Activated T-cell treated with anti-CD3 and anti-CD28 coated beads for 48 hours (primary cell): ENCODE measurements at regions not wholly inside any gene's neighbourhood (a gene's known extent, or its start where the extent isn't known, plus 50 kb on each side); places are given as distances from the start of the nearest gene placed in this dataset.
A peak's percentile ranks its signal among the peaks of the same experiment; 100 is the strongest.

Experiments
- DNase-seq: peaks from one replicate; pipeline ENCODE4 v3.0.0-alpha.2; 2020; ENCODE audit warnings: low read depth

DNA sequence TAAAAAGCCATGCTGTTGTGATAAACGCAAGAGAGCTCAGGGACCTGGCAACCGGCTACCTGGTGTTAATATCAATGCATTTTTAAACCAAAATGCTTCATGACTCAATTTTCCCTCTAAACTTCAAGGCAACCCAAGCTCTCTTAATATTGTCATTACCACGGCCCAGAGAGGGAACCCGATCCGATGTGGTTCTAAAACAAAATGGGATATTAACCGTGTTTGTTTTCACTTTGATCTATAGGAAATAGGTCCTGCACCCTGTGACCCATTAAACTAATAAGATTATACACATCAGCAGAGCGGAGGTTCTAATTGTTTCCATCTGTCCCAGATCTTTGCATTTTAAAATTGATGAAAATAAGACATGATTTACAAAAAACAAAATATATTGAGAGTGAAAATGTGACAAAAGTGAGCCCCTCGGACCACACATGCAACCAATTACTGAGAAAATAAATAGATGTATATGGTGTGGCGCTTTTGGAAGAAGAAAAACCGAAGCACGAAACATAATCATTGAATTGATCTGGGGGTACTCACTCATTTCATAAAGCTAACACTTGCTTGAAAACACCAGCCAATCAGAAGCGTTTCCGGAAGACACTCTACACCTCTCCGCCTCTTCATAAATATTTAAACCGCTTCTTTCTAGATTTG lies 290.3 kb upstream of the NFE2L3 start:
- DNase-seq: no peak

DNA sequence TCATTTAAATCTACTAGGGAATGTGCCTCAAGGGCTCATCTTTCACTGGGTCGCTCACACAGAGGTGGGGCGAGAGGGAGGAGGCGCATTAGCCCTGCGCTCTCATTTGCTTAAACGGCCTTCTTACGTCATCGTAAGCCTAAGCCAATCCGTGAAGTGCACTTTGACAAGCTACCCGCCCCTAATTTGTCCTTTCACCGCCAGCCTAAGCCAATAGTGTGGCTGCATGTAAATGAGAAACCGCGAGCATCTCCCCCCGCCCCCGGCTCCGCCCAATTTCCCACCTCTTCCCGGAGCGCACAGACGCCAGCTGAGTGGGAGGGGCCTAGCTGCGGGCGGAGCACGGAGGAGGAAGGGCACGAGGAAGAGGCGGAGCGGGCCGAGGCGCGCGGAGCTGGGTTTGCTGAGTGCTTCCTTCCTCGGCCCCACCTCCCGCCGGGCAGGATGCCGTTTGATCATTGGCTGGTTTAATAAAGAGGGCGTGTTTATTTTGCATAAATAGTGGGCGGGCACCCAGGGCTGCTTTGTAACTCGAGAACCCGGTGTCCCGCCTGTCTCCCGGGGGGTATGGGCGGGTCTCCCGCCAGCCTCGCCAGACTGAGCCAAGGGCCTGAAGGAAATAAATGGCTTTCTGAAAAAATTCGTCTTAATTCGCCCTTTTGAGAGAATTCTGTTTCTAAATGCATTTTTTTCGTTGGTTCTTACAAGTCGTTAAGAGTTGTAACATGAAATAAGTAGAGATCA lies 289.6 kb upstream of the NFE2L3 start:
- peak; percentile 94 for DNase-seq

DNA sequence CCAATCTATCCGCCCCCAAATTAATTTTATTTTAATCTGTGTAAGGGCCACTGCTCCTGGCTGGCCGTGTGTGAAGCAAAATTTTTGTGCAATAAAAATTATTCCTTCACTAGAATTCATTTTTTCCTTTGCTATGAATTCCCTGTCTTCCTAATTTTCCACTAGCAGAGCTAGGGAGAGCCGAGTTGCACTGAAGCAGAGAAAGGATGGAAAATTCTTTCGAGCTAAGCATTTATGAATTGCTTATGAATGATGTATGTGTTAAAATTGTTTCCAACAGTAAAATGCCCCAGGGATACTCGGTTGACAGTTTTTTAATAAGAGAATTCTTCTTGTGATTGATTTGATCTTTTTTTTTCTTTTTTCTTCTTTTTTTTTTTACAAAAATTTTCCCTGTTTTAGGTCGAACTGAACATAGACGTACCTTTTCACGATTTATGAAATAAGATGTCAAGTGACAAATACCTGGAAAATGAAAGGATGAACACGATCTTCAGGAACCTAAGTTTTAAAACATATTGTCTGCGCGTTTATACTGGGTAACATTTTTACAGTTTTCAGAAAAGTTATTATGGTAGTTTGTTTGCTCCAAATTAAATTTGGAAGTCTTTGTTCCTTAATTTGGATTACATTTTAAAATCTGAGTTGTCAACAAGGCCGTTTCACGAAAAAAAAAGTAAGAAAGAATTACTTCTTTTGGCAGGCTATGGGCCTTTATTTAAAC lies 288.8 kb upstream of the NFE2L3 start:
- no peak for DNase-seq

DNA sequence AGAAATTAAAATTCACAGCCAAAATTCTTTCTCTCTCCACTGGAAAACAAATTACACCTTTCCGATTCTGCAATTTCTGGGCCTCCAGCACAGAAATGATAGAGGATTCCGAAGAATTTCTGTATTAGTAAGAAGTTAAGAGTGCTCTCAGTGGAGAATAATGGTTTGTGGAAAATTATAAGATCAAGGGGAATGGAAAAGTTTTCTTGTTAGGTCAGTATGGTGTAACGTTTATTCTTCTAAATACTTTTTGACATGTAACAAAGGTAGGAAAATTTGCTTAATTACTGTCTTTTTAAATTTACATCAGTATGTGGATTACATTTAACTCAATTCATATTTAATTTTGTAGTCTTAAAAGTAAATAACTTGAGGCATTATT lies 288.3 kb upstream of the NFE2L3 start:
- no peak for DNase-seq

DNA sequence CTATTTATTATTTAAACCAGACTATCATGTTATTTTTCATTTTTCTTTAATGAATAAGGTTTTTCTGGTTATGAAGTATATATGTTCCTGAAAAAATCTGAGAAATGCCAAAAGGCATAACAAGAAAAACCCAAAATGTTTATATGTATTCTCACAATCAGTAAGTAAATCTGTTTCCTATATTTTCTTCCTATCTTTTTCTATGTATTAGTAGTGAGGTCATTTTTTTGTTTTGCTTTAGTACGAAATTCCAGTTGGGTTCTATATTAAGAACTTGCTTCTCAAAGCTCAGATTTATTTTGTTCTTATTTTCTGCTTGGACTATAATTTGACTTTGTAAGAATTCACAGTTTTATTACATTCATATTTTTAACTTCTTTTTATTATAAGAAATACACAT lies 287.5 kb upstream of the NFE2L3 start:
- no peak for DNase-seq

DNA sequence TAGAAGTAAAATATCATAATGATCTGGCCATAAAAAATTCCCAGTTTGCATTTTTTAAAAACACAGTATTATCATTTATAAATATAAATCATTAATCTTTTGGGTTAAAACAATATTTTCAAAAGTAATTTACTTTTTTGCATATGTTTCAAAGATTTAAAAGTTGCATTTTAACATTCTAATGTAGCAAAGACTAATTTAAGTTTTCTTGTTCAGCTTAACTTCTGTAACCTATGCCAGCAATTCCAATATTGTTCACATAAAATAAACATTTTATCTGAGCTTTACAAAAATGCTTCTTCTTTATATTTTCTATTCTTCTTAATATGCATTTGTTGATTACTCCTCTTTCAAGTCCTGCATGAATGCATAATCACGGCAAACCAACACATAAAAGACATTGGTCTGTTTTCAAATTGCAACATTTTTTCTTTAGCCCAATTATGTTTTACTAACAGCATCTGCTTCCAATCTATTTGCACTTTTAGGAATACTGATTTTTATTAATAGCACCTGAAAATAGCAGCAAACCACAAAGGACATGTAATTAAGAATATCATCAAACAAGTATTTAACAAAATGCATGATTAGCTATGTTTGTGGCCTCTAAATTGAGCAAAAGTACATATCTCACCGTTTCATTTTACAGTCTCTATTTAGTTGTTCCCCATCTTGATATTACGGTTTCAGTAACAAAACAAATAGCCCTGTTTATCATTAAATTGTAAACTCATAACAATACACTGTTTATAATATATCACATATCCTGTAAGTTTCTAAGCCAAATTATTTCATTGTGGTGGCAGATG lies 286.9 kb upstream of the NFE2L3 start:
- DNase-seq: no peak

DNA sequence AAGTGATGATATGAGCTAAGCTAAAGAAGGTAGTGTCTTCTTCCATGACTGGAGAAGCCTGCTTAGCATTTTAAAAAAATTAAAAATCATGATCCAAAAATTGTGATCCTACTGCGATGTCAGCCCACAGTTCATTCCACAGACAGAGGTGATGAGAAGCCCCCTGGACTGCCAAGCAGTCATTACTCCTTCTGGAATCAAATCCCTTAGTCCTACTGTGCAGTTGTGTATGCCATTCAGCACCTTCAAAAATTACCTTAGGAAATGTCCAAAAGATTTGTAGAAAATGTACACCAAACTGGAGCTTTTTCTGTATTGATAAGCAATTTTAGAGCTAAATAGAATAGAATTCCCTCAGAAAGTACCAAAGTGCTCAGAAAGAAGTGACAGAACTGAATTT lies 283.5 kb upstream of the NFE2L3 start:
- DNase-seq: no peak

DNA sequence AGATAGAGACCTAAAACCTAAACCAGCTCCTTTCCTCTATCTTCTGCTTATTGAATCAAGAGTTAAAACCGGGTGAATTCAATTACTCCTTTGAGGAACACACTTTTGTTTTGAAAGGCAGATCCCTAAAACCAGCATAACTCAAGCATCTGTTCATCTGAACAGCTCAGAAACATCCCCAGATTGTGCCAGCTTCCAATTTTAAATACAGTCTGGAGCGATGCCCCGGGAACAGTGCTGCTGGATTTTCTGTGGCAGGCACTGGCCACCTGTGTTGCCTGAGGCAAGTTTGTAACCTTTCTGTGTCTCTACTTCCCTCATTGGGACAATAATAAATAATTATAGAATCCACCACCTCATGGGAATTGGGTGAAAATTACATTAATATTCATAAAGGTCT lies 281.4 kb upstream of the NFE2L3 start:
- no peak for DNase-seq

DNA sequence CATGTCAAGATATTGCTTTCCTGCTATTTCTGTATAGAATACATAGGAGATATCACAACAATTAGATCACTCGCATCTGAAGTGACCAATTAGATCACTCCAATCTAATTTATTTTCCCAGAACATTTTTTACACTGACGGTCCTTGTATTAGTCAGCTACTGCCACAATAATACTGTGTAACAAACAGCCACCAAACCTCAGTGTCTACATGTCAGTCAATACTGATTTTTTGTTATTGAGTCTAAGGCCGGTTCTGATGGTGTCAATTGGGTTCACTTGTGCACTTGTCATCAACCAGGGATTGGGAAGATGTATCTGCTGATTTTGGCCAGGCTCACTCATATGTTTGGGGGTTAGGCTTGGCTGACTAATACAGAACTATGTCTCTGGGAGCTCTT lies 275.9 kb upstream of the NFE2L3 start:
- DNase-seq: no peak

DNA sequence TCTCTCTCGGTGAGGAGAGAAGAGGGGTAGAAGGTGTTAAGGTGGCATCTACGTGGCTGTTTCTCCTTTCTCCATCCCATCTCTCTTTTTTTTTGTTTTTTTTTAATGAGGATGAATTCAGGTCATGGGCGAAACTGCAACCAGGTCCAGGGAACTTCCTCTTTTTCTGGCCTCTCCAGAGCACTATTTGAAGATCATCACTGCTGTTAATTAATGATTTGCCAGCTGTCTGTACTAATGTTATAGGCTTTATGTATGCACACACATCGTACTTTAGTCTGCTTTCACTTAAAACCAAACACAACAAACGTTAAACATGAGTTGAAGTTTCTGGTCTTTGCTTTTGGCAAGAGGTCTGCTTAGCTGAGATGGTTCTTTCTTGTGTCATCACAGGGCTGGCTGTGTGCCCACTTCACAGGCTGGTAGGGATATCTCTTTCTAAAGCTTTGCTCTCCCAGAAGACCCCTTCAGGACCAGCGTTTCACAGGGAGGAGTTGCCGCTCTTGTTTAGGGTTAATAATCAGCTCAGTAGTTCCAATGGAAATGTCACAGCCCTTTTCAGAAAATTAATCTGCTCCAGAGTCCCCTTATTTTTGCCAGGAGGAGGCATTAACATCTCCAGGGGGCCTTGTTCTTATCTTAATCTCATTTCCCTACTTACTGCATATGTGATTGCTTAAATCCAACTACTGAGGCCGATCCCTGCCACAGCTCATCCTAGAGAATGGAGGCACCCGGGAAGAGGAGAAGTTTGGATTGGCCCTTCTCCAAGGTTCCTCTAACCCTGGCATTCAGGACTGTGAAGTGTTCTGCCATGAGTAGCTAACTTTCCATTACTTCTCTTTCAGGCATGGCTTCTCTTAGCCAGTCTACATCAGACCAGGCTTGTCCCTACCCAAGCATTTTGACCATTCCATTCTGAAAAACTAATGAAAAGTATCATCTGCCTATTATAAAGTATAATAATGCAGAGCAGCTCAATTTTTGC lies 273.9 kb upstream of the NFE2L3 start:
- no peak for DNase-seq

DNA sequence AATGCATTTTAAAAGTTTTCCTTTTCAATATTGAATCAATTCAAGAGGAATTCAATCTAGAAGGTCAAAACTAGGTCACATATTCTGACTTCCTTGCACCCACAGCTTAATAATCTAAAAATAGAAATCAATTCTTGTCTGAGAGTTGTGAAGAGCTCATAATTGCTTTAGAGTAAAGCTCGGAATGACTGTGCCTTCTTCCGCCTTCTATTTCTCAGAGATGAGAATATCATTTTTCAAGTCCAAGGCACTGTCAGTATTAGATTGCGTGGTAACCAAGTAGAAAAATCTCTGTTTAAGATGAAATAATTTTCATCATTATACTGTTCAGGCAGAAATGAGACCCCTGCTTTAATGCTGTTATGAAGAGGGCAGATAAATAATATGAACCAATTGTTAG lies 272.2 kb upstream of the NFE2L3 start:
- DNase-seq: no peak

DNA sequence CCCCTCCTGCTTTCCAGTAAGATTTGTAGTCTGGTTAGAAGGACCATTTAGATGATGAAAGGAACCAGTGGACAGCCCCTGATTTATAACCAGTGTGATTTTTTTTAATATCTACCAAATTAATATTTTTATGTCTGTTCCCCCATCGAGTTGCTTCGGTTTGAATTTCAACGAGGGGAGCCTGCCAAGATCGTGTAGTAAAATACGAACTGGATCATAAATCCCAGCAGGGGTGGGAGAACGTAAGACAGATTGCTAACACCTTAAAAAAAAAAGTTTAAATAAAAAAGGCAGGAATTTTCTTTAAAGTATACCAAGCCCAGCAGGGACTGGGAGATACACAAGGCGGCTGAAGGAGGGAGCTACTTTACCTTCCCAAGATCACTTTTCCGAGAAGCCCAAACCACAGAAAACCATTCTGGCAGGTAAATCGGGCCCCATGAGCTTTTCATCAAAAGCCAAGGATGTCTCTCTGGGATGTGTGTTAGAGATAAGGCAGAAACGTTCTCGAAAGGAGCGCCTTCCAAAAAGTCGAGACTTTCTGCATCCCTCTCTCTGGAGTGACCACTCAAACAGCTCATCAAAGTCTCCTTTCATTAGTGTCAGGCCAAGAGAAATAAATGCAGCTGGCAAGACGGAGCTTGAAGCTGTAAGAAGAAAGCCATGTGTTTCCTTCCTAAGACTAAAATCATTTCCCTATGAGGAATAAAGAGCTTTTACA lies 270.5 kb upstream of the NFE2L3 start:
- no peak for DNase-seq

DNA sequence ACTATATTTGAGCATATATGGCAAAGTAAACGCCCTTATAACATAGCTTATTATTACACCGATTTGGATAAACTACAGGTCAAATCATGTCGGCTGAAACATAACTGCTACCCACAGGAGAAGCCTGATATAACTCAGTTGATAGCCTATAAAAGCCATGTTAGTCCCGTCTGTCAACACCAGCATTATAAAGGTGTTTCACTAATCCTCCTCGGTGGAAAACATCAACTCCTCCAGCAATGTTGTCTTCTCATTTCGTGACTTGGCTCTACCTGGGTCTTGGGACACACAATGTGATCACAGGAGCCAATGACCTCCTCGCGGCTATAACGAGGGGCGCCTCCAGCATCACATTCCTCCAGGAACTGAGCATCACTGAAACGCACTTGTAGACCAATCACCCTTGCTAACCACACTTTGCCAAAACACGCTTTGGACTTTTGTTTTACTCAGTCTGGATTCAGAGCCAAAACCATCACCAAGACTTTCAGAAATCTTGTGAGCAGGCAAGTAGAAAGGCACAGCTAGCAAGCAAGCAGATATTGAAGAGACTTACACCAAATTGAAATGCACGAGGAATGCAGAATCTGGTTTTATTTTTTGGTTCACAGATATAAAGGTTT lies 269.7 kb upstream of the NFE2L3 start:
- DNase-seq: no peak

DNA sequence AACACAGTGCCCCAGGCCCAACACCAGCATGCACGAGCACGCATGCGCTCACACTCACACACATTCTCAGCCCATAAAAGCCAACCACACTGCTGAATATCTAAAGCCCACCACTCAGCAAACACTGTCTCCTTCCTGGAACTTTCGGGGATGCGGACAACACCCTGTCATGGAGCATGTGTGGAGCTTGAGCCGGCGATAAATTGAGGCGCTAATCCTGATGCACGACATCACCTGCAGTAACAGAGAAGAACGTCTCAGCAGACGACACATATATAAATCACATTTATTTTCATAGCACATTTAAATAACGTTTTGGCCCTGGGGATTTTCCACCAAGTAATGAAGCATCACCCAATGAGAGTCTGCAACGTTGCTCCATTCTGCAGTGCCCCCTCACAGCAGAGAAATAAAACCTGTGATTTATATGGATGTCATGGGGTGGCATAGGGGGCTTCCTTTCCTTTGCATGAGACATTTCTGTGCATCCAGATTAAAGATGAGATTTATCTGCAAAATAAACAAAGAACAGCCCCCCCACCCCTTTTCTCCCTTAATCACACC lies 267.7 kb upstream of the NFE2L3 start:
- no peak for DNase-seq

DNA sequence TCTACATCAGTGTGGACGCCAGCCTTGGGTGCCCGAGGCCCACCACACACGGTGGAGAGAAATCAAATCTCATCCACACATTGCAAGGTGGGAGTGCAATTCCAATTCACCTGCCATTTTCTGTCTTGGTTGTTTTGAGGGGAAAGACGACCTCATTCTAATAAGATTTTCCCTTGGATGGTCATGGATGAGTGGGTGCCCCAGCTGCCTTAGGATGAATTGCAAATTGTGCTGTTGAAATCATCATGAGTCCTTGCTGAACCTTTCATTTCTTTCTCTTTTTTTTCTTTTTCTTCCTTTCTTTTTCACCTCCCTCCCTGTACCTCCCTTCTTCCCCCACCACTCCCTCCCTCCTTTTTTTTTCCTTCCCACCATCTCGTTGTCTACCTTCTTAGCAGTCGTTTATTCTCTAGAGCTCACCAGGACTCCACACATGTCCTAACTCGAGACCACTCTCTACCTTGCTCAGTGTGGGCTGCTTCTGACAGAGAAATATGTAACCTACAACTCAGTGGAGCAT lies 266.9 kb upstream of the NFE2L3 start:
- no peak for DNase-seq

DNA sequence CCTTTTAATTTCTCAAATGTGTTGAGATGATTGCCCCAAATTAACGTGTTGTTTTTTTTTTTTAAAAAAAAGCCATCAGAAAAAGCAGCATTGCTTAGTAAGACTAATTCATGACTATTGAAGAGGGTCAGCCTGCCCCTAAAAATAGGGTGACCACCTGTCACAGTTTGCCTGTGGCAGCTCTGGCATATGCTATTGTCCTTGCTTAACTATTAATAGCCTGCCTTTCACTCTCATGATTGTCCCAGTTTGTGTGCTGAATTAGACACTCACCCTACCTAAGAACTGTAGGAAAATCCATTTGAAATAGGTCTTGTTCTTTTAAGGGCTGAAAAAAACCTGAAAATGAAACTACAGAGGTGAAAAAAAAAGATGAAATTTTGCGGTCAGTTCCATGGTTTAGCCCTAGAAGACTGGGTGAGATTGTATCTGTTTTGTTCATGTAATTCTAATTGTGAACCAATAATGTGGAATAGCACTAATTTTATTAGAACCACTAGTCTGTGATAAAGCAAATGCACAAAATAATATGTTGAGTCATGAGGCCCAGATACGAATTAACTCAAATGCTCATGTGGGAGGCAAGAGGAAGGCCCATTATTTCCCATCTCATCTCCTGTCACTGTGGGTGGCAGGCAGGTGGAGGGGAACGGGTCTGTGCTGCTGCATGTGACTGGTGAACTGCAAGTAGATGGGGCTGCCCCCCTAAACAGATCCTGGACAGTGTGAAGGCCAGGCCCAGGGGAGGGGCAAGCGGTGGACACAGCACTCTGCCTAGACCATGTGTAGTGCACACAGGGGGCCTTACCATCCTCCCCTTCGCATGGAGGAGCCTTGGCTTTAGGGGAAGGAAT lies 265.4 kb upstream of the NFE2L3 start:
- no peak for DNase-seq

DNA sequence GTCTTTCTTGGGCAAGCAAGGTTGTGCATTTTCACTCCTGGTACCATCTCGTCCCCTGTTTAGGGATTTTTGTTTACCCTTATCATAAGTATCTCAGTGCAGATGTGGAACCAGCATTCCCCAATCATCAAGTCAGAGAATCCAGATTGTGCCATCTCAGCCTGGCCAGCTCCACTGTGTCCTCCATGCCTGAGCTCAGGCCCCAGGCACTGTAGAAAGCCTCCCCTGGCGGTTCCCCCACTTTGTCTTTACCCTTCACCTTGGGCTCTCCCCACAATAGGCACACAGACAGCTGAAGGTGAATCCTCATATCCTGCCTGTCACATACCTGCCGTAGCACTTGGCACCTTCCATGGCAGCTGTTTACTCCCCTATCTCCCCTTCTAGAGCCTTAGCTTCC lies 264.7 kb upstream of the NFE2L3 start:
- DNase-seq: no peak

DNA sequence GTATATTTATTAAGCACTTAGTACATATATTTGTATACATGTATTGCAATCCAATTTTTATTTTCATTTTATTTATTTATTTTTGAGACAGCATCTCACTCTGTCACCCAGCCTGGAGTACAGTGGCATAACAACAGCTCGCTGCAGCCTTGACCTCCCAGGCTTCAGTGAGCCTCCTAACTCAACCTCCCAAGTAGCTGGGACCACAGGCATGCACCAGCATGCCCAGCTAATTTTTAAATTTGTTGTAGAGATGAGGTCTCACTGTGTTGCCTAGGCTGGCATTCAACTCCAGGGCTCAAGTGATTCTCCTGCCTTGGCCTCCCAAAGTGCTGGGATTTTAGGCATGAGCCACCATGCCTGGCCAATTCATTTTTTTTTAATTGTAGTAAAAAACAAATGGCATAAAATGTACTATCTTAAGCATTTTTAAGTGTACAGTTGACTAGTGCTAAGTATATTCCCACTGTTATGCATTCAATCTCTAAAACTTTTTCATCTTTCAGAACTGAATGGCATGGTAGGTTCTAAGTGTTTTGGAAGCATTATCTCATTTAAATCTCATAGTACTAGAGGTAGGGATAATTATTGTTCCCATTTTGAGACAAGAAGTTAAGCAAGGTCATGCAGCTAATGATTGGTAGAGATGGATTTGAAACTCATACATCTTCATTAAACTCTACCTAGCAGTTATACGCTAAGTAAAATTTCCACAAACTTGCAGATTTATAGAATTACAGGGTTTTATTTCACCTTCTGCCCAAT lies 264.0 kb upstream of the NFE2L3 start:
- no peak for DNase-seq
